OCI-LY1 (cell line): ENCODE measurements at regions not wholly inside any gene's neighbourhood (a gene's known extent, or its start where the extent isn't known, plus 50 kb on each side); places are given as distances from the start of the nearest gene placed in this dataset.

Experiments used
- H2AFZ ChIP-seq: fragments of 200-600 bp; sonication (generic), shearing (Covaris generic); 2 replicates; pipeline ENCODE4 v1.6.0; 2014; ENCODE audit warnings: antibody characterized with exemption, mild to moderate bottlenecking, low read length
- H3F3A ChIP-seq: fragments of 200-600 bp; sonication (generic), shearing (Covaris generic); 2 replicates; pipeline ENCODE4 v1.6.0; 2014; ENCODE audit warnings: mild to moderate bottlenecking, antibody characterized with exemption, low read length, moderate library complexity; ENCODE audit not compliant: insufficient read depth
- H3K27ac ChIP-seq: fragments of 200-600 bp; sonication (generic); 2 replicates; pipeline ENCODE4 v1.5.1; 2014; ENCODE audit warnings: low read length, mixed run types, mild to moderate bottlenecking, low read depth; ENCODE audit not compliant: poor library complexity, severe bottlenecking
- H3K27me3 ChIP-seq: fragments of 200-600 bp; sonication (generic); 2 replicates; pipeline ENCODE4 v1.6.0; 2014; ENCODE audit warnings: antibody characterized with exemption, mild to moderate bottlenecking, low read length, moderate library complexity; ENCODE audit not compliant: insufficient read depth
- H3K36me3 ChIP-seq: fragments of 200-600 bp; sonication (generic); 2 replicates; pipeline ENCODE4 v1.6.1; 2014; ENCODE audit warnings: mild to moderate bottlenecking, antibody characterized with exemption, low read length, moderate library complexity, mixed read lengths; ENCODE audit not compliant: insufficient read depth
- H3K4me1 ChIP-seq: fragments of 200-600 bp; sonication (generic); 2 replicates; pipeline ENCODE4 v1.5.1; 2014; ENCODE audit warnings: mild to moderate bottlenecking, low read length, moderate library complexity; ENCODE audit not compliant: insufficient read depth, severe bottlenecking
- H3K4me2 ChIP-seq: fragments of 200-600 bp; sonication (generic), shearing (Covaris generic); 2 replicates; pipeline ENCODE4 v1.6.1; 2014; ENCODE audit warnings: low read length
- H3K4me3 ChIP-seq: fragments of 200-600 bp; sonication (generic); 2 replicates; pipeline ENCODE4 v1.5.1; 2014; ENCODE audit warnings: low read length, low read depth, mild to moderate bottlenecking, mixed read lengths; ENCODE audit not compliant: poor library complexity, severe bottlenecking
- H3K79me2 ChIP-seq: fragments of 200-600 bp; shearing (Covaris generic); 2 replicates; pipeline ENCODE4 v1.6.1; 2016; ENCODE audit warnings: mixed run types, low read length, mixed read lengths; ENCODE audit not compliant: insufficient read depth
- H3K9ac ChIP-seq: fragments of 200-600 bp; sonication (generic), shearing (Covaris generic); 2 replicates; pipeline ENCODE4 v1.6.1; 2014; ENCODE audit warnings: mild to moderate bottlenecking, low read length, mixed read lengths
- H3K9me2 ChIP-seq: fragments of 200-600 bp; sonication (generic), shearing (Covaris generic); 2 replicates; pipeline ENCODE4 v1.6.1; 2014; ENCODE audit warnings: low read depth, mild to moderate bottlenecking, low read length, mixed read lengths
- H3K9me3 ChIP-seq: fragments of 200-600 bp; shearing (Covaris generic); 2 replicates; pipeline ENCODE4 v1.6.1; 2014; ENCODE audit warnings: low read length, mixed read lengths
- H4K20me1 ChIP-seq: fragments of 200-600 bp; sonication (generic), shearing (Covaris generic); 2 replicates; pipeline ENCODE4 v1.6.0; 2016; ENCODE audit warnings: mild to moderate bottlenecking, low read length; ENCODE audit not compliant: insufficient read depth
- CTCF ChIP-seq: fragments of 200-600 bp; sonication (generic), shearing (Covaris generic); IDR thresholded peaks from 2 replicates; pipeline ENCODE4 v1.5.1; 2017; ENCODE audit warnings: mild to moderate bottlenecking, antibody characterized with exemption, low read length, moderate library complexity, mixed read lengths
- EZH2 ChIP-seq: fragments of 200-600 bp; sonication (generic), shearing (Covaris generic); IDR thresholded peaks from 2 replicates; pipeline ENCODE4 v1.8.0; 2017; ENCODE audit warnings: borderline replicate concordance, mixed run types, mild to moderate bottlenecking, antibody characterized with exemption, low read length, moderate library complexity, mixed read lengths

- no peaks in the 10 kb centered on the region for H4K20me1 ChIP-seq
- H3K79me2 ChIP-seq, result no peaks in the 10 kb centered on the region
- no peak overlapping the region for H2AFZ ChIP-seq
- H3K9ac ChIP-seq, result no peak overlapping the region
- no peaks in the 10 kb centered on the region for H3K27me3 ChIP-seq
- no peaks in the 10 kb centered on the region for H3K9me2 ChIP-seq
- no peak overlapping the region for H3K27ac ChIP-seq
- no peak overlapping the region for H3K4me3 ChIP-seq
- no peak overlapping the region for H3K4me2 ChIP-seq
- TF ChIP-seq EZH2, result no peak
- no peak for TF ChIP-seq CTCF
- H3K4me1 ChIP-seq, result no peaks in the 10 kb centered on the region
- no peaks in the 10 kb centered on the region for H3K36me3 ChIP-seq
- no peaks in the 10 kb centered on the region for H3K9me3 ChIP-seq
- no peaks in the 10 kb centered on the region for H3F3A ChIP-seq
These were observed 133.4 kb upstream of the CDH4 start for GRCh38 chr20:61118429-61119224.

GRCh38 chr20:61119273-61119672 is 132.8 kb upstream of the CDH4 start:
- Histone ChIP-seq H4K20me1 (no peaks in the 10 kb centered on the region), H3K27me3 (no peaks in the 10 kb centered on the region), H3K9me2 (no peaks in the 10 kb centered on the region), H3K36me3 (no peaks in the 10 kb centered on the region), H3F3A (no peaks in the 10 kb centered on the region), H2AFZ (no peak overlapping the region), H3K4me2 (no peak overlapping the region), H3K27ac (no peak overlapping the region), H3K4me3 (no peak overlapping the region), H3K9ac (no peak overlapping the region), H3K79me2 (no peaks in the 10 kb centered on the region), H3K4me1 (no peaks in the 10 kb centered on the region), H3K9me3 (no peaks in the 10 kb centered on the region)
- TF ChIP-seq CTCF, result no peak
- no peak for TF ChIP-seq EZH2

GRCh38 chr20:61119794-61120410 is 132.2 kb upstream of the CDH4 start:
- Histone ChIP-seq H3K4me2 (no peak overlapping the region), H3K9ac (no peak overlapping the region), H4K20me1 (no peaks in the 10 kb centered on the region), H3F3A (no peaks in the 10 kb centered on the region), H3K4me3 (no peak overlapping the region), H3K4me1 (no peaks in the 10 kb centered on the region), H3K9me2 (no peaks in the 10 kb centered on the region), H3K27me3 (no peaks in the 10 kb centered on the region), H3K79me2 (no peaks in the 10 kb centered on the region), H3K27ac (no peak overlapping the region), H3K9me3 (no peaks in the 10 kb centered on the region), H3K36me3 (no peaks in the 10 kb centered on the region), H2AFZ (no peak overlapping the region)
- TF ChIP-seq EZH2, result no peak
- no peak for TF ChIP-seq CTCF
